Nucleus accumbens (tissue), 56 donors: ENCODE measurements at regions not wholly inside any gene's neighbourhood (a gene's known extent, or its start where the extent isn't known, plus 50 kb on each side); places are given as distances from the start of the nearest gene placed in this dataset.
"Not testable (repeated sequence)": the region's sequence is repeated elsewhere in the genome, so short reads cannot be mapped to it uniquely, and the experiment has no call there.

ENCODE experiments used
- DNase-seq, 56 donors: peaks; one replicate each; lab custom pipeline; 2025; lab: John Stamatoyannopoulos, UW

GRCh38 chr1:220942278-220942677 lies 63.0 kb downstream of the HLX start:
- DNase-seq: no peak

- not testable (repeated sequence) for DNase-seq
Observed at GRCh38 chr1:220942914-220943313, 63.7 kb downstream of the HLX start.

GRCh38 chr1:220943319-220943996 lies 64.2 kb downstream of the HLX start:
- DNase-seq: no peak

GRCh38 chr1:220950576-220950975 lies 71.3 kb downstream of the HLX start:
- DNase-seq: no peak

GRCh38 chr1:220952961-220953643 lies 73.9 kb downstream of the HLX start:
- DNase-seq: no peak

- DNase-seq: no peak
Observed at GRCh38 chr1:220954321-220955075, 75.3 kb downstream of the HLX start.

- DNase-seq: no peak
Observed at GRCh38 chr1:220955116-220955515, 75.9 kb downstream of the HLX start.

GRCh38 chr1:220956501-220957232 lies 77.4 kb downstream of the HLX start:
- no peak for DNase-seq

- DNase-seq: no peak
Observed at GRCh38 chr1:220957233-220957605, 78.0 kb downstream of the HLX start.

GRCh38 chr1:220958234-220958633 lies 79.0 kb downstream of the HLX start:
- no peak for DNase-seq

- no peak for DNase-seq
Observed at GRCh38 chr1:220962031-220962751, 82.9 kb downstream of the HLX start.

- no peak for DNase-seq
Observed at GRCh38 chr1:220966041-220966440, 86.8 kb downstream of the HLX start.

- DNase-seq: no peak
Observed at GRCh38 chr1:220966473-220966872, 87.2 kb downstream of the HLX start.

GRCh38 chr1:220966881-220967611 lies 87.8 kb downstream of the HLX start:
- no peak for DNase-seq

- DNase-seq: no peak
Observed at GRCh38 chr1:220967911-220968310, 88.7 kb downstream of the HLX start.

GRCh38 chr1:220969281-220969680 lies 90.0 kb downstream of the HLX start:
- DNase-seq: not testable (repeated sequence)

- DNase-seq: no peak
Observed at GRCh38 chr1:220970311-220970710, 91.1 kb downstream of the HLX start.

GRCh38 chr1:220971221-220971620 lies 92.0 kb downstream of the HLX start:
- no peak for DNase-seq

GRCh38 chr1:220974431-220974830 lies 95.2 kb downstream of the HLX start:
- no peak for DNase-seq

GRCh38 chr1:220976390-220976789 lies 97.1 kb downstream of the HLX start:
- no peak for DNase-seq
